ENCODE measurements at regions not wholly inside any gene's neighbourhood (a gene's known extent, or its start where the extent isn't known, plus 50 kb on each side); places are given as distances from the start of the nearest gene placed in this dataset.

GRCh38 chr6:27770724-27771123 lies 141.5 kb downstream of the OR2B2 start:
- no peak for TF ChIP-seq CTCF (IDR thresholded peaks at IDR 0.05; ENCODE audit: low read depth, low read length)
- no peak for TF ChIP-seq POLR2A (IDR thresholded peaks at IDR 0.05; ENCODE audit: extremely low read depth, insufficient read length)

Measured in NB4 (cell line).